Panc1 (cell line): ENCODE measurements at regions not wholly inside any gene's neighbourhood (a gene's known extent, or its start where the extent isn't known, plus 50 kb on each side); places are given as distances from the start of the nearest gene placed in this dataset.

Experiments
- CTCF ChIP-seq: fragments of 450-650 bp; IDR thresholded peaks from 2 replicates; pipeline ENCODE4 v1.5.1; 2017; ENCODE audit warnings: mild to moderate bottlenecking
- POLR2AphosphoS5 ChIP-seq: IDR thresholded peaks from 2 replicates; pipeline ENCODE4 v1.6.1; 2012; ENCODE audit warnings: mild to moderate bottlenecking, low read depth, low read length, moderate library complexity
- REST ChIP-seq, 2 experiments: IDR thresholded peaks; 2 replicates each; pipeline ENCODE4 v1.6.1; 2011 to 2012; ENCODE audit warnings: low read depth in 2 of 2, control low read depth in 1 of 2, low read length in 1 of 2, mild to moderate bottlenecking in 1 of 2, moderate library complexity in 1 of 2; ENCODE audit not compliant: insufficient read depth in 1 of 2
- SIN3A ChIP-seq: IDR thresholded peaks from 2 replicates; pipeline ENCODE4 v1.6.1; 2012; ENCODE audit warnings: low read depth, mild to moderate bottlenecking, low read length, moderate library complexity, borderline replicate concordance; ENCODE audit not compliant: insufficient read depth

GRCh38 chr14:104356020-104356737 is 217.8 kb downstream of the KIF26A start:
- TF ChIP-seq CTCF, result no peak
- no peak for TF ChIP-seq SIN3A
- no peak for TF ChIP-seq POLR2AphosphoS5
- no peak for TF ChIP-seq REST (IDR thresholded peaks at IDR 0.05; ENCODE audit: insufficient read depth in 1 of 2, low read depth in 2 of 2, low read length in 1 of 2)
